ENCODE measurements at regions not wholly inside any gene's neighbourhood (a gene's known extent, or its start where the extent isn't known, plus 50 kb on each side); places are given as distances from the start of the nearest gene placed in this dataset.

GRCh38 chr4:117533501-117533900 lies 448.1 kb upstream of the TRAM1L1 start:
- Histone ChIP-seq H3K27me3 (ENCODE audit: insufficient read depth, poor library complexity, severe bottlenecking) (no peaks in the 10 kb centered on the region), H3K4me3 (replicated peaks; ENCODE audit: insufficient read depth, low read length) (no peak overlapping the region), H3K27ac (replicated peaks) (no peak overlapping the region)
- TF ChIP-seq REST (IDR thresholded peaks at IDR 0.05; ENCODE audit: insufficient replicate concordance, low read depth) (no peak), POLR2AphosphoS5 (IDR thresholded peaks at IDR 0.05; ENCODE audit: low read depth) (no peak), GABPA (IDR thresholded peaks at IDR 0.05; ENCODE audit: low read depth) (no peak), SPI1 (IDR thresholded peaks at IDR 0.05; ENCODE audit: borderline replicate concordance, low read depth) (no peak), CTCF (IDR thresholded peaks at IDR 0.05; ENCODE audit: insufficient read depth, low read length) (no peak)
- no peak for DNase-seq (ENCODE audit: low read depth in 1 of 2, low spot score in 1 of 2)

GRCh38 chr4:117545039-117545438 lies 459.7 kb upstream of the TRAM1L1 start:
- Histone ChIP-seq H3K27ac (replicated peaks) (no peak overlapping the region), H3K27me3 (ENCODE audit: insufficient read depth, poor library complexity, severe bottlenecking) (no peaks in the 10 kb centered on the region), H3K4me3 (replicated peaks; ENCODE audit: insufficient read depth, low read length) (no peak overlapping the region)
- no peak for DNase-seq (ENCODE audit: low read depth in 1 of 2, low spot score in 1 of 2)
- TF ChIP-seq REST (IDR thresholded peaks at IDR 0.05; ENCODE audit: insufficient replicate concordance, low read depth) (no peak), CTCF (IDR thresholded peaks at IDR 0.05; ENCODE audit: insufficient read depth, low read length) (no peak), GABPA (IDR thresholded peaks at IDR 0.05; ENCODE audit: low read depth) (no peak), SPI1 (IDR thresholded peaks at IDR 0.05; ENCODE audit: borderline replicate concordance, low read depth) (no peak), POLR2AphosphoS5 (IDR thresholded peaks at IDR 0.05; ENCODE audit: low read depth) (no peak)

- Histone ChIP-seq H3K27me3 (ENCODE audit: insufficient read depth, poor library complexity, severe bottlenecking) (no peaks in the 10 kb centered on the region), H3K4me3 (replicated peaks; ENCODE audit: insufficient read depth, low read length) (no peak overlapping the region), H3K27ac (replicated peaks) (no peak overlapping the region)
- TF ChIP-seq CTCF (IDR thresholded peaks at IDR 0.05; ENCODE audit: insufficient read depth, low read length) (no peak), REST (IDR thresholded peaks at IDR 0.05; ENCODE audit: insufficient replicate concordance, low read depth) (no peak), GABPA (IDR thresholded peaks at IDR 0.05; ENCODE audit: low read depth) (no peak), SPI1 (IDR thresholded peaks at IDR 0.05; ENCODE audit: borderline replicate concordance, low read depth) (no peak), POLR2AphosphoS5 (IDR thresholded peaks at IDR 0.05; ENCODE audit: low read depth) (no peak)
- no peak for DNase-seq (ENCODE audit: low read depth in 1 of 2, low spot score in 1 of 2)
These were observed 464.1 kb upstream of the TRAM1L1 start for GRCh38 chr4:117549524-117549923.
